Muscle of leg (tissue), 3 donors: ENCODE measurements at regions not wholly inside any gene's neighbourhood (a gene's known extent, or its start where the extent isn't known, plus 50 kb on each side); places are given as distances from the start of the nearest gene placed in this dataset.
A peak's percentile ranks its signal among the peaks of the same experiment; 100 is the strongest.
"Not testable (repeated sequence)": the region's sequence is repeated elsewhere in the genome, so short reads cannot be mapped to it uniquely, and the experiment has no call there.

Source experiments
- DNase-seq: peaks from one replicate; pipeline ENCODE4 v3.0.0; 2013
- H3K27ac ChIP-seq: one replicate; pipeline ENCODE4 v1.5.1; 2013; ENCODE audit warnings: mild to moderate bottlenecking, low read length, control low read depth
- H3K27me3 ChIP-seq: one replicate; pipeline ENCODE4 v1.6.1; 2013; ENCODE audit warnings: low read length; ENCODE audit not compliant: control insufficient read depth, insufficient read depth
- H3K36me3 ChIP-seq: one replicate; pipeline ENCODE4 v1.6.1; 2013; ENCODE audit warnings: low read length; ENCODE audit not compliant: control insufficient read depth, insufficient read depth
- H3K4me1 ChIP-seq: one replicate; pipeline ENCODE4 v1.6.1; 2013; ENCODE audit warnings: low read length; ENCODE audit not compliant: control insufficient read depth, insufficient read depth
- H3K4me3 ChIP-seq: one replicate; pipeline ENCODE4 v1.5.1; 2013; ENCODE audit warnings: low read length, control low read depth
- H3K9me3 ChIP-seq: replicated peaks from 2 replicates; pipeline ENCODE4 v1.6.1; 2013; ENCODE audit warnings: low read depth, low read length; ENCODE audit not compliant: control insufficient read depth
- WGBS: methylation state at CpG from one replicate; pipeline ENCODE4 v1.1.5; 2013; ENCODE audit warnings: missing lambda C conversion rate; ENCODE audit not compliant: insufficient coverage; 5-methylcytosine and 5-hydroxymethylcytosine counted together

GRCh38 chr4:38483628-38484027, 180.4 kb upstream of the KLF3 start:
- H3K9me3 ChIP-seq, H3K27me3 ChIP-seq, H3K4me3 ChIP-seq, DNase-seq, H3K27ac ChIP-seq, H3K4me1 ChIP-seq, H3K36me3 ChIP-seq: not testable (repeated sequence)

DNA sequence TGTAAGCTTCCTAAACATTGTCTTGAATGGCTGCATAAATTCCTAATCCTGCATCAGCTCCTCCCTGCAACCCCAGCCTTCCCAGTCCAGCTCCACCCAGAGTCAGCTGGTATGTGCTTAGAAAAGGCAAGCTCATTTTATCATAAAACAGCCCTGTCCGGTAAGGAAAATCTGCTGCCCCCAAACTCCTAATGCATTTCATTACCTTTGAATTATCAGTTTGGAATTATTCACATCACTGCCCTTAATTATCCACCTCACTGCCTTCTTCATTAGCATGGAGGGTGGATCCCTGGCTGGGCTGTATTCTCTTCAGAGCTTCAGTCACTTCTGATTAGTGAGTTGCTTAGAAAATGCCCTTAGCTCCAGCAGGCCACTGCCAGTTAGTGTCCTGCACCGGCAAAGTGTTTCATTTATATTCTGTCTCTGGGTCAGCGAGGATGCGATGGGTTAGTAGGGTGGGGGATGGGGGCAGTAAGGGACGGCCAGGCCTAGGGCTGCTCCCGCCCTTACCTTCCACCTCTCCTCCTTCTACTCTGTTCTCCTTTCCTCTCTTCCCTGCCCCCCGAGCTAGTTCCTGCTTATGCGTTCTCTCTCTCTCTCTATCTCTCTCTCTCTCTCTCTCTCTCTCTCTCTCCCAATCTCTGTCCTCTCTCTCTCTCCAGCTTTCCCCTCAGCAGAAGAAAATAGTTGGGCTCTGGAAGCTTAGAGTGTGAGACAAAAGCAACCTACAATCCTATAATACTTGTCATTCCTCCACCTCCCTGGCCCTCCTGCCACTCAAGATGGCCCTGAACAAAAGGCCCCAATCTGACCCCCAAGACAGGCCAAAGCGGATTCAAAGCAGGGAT, 174.8 kb upstream of the KLF3 start:
- WGBS: 65% methylated on average over 3 of the region's 9 CpGs
- H3K27me3 ChIP-seq: no peaks in the 10 kb centered on the region
- H3K4me1 ChIP-seq: peaks cover 5% of the 10 kb centered on the region
- H3K9me3 ChIP-seq: no peaks in the 10 kb centered on the region
- no peak overlapping the region for H3K4me3 ChIP-seq
- H3K27ac ChIP-seq: peak overlapping the region; percentile 33
- H3K36me3 ChIP-seq: no peaks in the 10 kb centered on the region
- peak; percentile 75 for DNase-seq

DNA sequence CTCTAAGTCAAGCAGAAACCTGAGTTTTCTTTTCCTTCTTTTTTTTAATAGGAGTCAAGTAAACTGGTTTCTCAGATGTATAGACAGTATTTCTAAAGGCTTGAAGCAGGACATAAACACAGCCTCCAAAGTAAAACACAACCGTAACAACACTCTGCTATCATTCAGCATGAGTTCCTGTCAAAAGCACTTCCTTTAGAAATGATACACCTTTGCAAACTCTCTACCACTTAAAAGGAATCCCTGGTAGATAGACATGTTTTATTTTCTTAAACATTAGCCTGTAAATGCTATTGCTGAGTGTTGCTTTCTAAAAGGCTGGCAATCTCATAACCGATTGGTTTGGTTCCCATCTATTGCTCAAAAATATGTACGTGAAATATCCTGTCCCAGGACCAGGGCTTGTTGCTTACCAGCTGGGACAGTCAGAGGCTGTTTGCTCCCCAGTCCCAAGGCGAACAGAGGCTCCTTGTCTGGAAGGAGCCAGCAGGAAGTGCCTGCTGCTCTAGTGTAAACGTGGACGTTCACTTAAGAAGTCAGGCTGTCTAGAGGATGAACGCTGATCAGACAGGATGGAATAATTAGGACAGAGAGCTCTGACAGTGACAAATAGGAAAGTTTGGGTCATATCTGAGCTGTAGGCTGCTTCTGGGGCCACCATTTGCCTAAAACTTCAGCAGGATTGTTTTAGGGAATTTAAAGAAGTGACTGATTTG, 173.9 kb upstream of the KLF3 start:
- no peaks in the 10 kb centered on the region for H3K27me3 ChIP-seq
- H3K9me3 ChIP-seq: no peaks in the 10 kb centered on the region
- no peak overlapping the region for H3K27ac ChIP-seq
- WGBS: 22% methylated on average over 6 of the region's 7 CpGs
- DNase-seq: peak; percentile 68
- H3K4me1 ChIP-seq: peaks cover 5% of the 10 kb centered on the region
- no peaks in the 10 kb centered on the region for H3K36me3 ChIP-seq
- H3K4me3 ChIP-seq: no peak overlapping the region

- 90% methylated on average over 2 of the region's 4 CpGs for WGBS
- peaks cover 5% of the 10 kb centered on the region for H3K4me1 ChIP-seq
- H3K9me3 ChIP-seq: no peaks in the 10 kb centered on the region
- no peak for DNase-seq
- H3K4me3 ChIP-seq: no peak overlapping the region
- no peaks in the 10 kb centered on the region for H3K36me3 ChIP-seq
- no peaks in the 10 kb centered on the region for H3K27me3 ChIP-seq
- H3K27ac ChIP-seq: no peak overlapping the region
Measured at GRCh38 chr4:38490753-38491446, 173.1 kb upstream of the KLF3 start.

DNA sequence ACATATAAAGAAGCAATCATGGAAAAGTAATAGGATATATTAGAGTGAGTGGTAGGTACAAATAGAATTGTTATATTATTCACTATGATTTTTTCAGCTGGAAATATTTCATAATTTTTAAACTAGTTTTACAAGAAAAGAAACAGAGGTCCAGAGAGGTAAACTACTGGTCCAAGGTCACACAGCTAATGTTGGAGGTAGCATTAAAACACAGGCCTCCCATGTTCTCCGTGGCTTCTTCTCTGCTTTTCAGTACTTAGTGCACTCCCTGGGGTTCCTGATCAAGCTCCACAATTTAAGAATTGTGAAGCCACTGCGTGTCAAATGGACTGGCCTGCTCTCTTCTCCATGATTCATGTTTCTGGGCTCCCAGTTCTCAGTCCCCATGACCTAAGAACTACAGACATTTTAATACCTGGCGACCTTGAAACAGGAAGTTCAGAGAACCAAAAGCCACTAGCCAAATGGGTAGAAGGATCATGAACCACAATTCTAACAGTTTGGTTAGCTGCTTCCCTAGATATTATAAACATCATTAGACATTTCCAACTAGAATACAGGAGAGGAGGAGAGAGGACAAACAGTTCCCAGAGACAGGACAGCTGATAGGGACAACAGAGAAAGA, 172.0 kb upstream of the KLF3 start:
- Histone ChIP-seq H3K4me3 (no peak overlapping the region), H3K9me3 (no peaks in the 10 kb centered on the region), H3K27ac (no peak overlapping the region), H3K27me3 (no peaks in the 10 kb centered on the region), H3K36me3 (no peaks in the 10 kb centered on the region), H3K4me1 (peaks cover 5% of the 10 kb centered on the region)
- WGBS: 95% methylated on average over 2 of the region's 3 CpGs
- DNase-seq: no peak

DNA sequence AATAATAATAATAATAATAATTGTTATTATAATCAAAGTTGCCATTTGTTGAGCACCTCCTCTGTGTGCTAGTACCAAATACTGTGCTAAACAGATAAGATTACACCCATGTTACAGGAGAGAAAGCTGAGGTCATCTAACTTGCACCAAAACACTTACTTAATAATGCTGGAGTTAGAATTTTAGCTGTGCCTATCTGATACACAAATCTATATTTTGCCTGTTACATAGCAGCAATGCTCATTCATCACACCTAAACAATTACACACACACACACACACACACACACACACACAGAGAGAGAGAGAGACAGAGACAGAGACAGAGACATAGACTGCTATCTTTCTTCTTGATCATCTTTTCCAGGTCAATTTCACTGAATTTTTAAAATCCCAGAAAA, 170.9 kb upstream of the KLF3 start:
- no peak for DNase-seq
- no peaks in the 10 kb centered on the region for H3K36me3 ChIP-seq
- H3K27me3 ChIP-seq: no peaks in the 10 kb centered on the region
- no peak overlapping the region for H3K4me3 ChIP-seq
- no peaks in the 10 kb centered on the region for H3K9me3 ChIP-seq
- peaks cover 5% of the 10 kb centered on the region for H3K4me1 ChIP-seq
- H3K27ac ChIP-seq: no peak overlapping the region

GRCh38 chr4:38495446-38495845, 168.6 kb upstream of the KLF3 start:
- Histone ChIP-seq H3K4me1 (no peaks in the 10 kb centered on the region), H3K4me3 (no peak overlapping the region), H3K9me3 (no peaks in the 10 kb centered on the region), H3K36me3 (no peaks in the 10 kb centered on the region), H3K27ac (no peak overlapping the region), H3K27me3 (no peaks in the 10 kb centered on the region)
- no peak for DNase-seq
- WGBS: 86% methylated on average over 2 of the region's 3 CpGs

- no CpG with 5 or more reads among the region's 3 CpGs for WGBS
- no peak overlapping the region for H3K27ac ChIP-seq
- no peaks in the 10 kb centered on the region for H3K27me3 ChIP-seq
- H3K4me1 ChIP-seq: no peaks in the 10 kb centered on the region
- H3K9me3 ChIP-seq: no peaks in the 10 kb centered on the region
- H3K4me3 ChIP-seq: no peak overlapping the region
- H3K36me3 ChIP-seq: no peaks in the 10 kb centered on the region
- peak; percentile 25 for DNase-seq
Measured at GRCh38 chr4:38497121-38497520, 166.9 kb upstream of the KLF3 start.

DNA sequence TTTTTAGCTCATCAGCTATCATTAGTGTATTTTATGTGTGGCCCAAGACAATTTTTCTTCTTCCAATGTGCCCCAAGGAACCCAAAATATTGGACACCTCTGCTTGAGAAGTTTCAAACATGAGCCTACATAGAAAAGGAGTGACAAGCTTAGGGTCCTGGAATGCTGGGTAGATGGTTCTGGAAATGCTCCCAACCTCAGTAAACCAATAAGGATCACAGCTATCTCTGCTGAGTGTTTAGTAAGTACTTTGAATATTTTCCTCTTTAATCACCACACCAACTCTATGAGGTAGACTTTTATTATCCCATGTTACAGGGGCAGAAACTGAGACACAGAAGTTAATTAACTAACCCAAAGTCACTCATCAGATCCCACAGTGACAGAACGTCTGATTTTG, 164.9 kb upstream of the KLF3 start:
- Histone ChIP-seq H3K27ac (no peak overlapping the region), H3K36me3 (no peaks in the 10 kb centered on the region), H3K9me3 (no peaks in the 10 kb centered on the region), H3K4me3 (no peak overlapping the region), H3K27me3 (no peaks in the 10 kb centered on the region), H3K4me1 (no peaks in the 10 kb centered on the region)
- WGBS: no CpG with 5 or more reads among the region's 1 CpG
- no peak for DNase-seq

- no peak overlapping the region for H3K27ac ChIP-seq
- H3K27me3 ChIP-seq: no peaks in the 10 kb centered on the region
- DNase-seq: peak; percentile 53
- no peaks in the 10 kb centered on the region for H3K9me3 ChIP-seq
- H3K36me3 ChIP-seq: no peaks in the 10 kb centered on the region
- WGBS: 25% methylated on average over 1 of the region's 2 CpGs
- no peaks in the 10 kb centered on the region for H3K4me1 ChIP-seq
- no peak overlapping the region for H3K4me3 ChIP-seq
Measured at GRCh38 chr4:38500433-38500832, 163.6 kb upstream of the KLF3 start.
